Hepatocyte (in vitro differentiated cells): ENCODE measurements at regions not wholly inside any gene's neighbourhood (a gene's known extent, or its start where the extent isn't known, plus 50 kb on each side); places are given as distances from the start of the nearest gene placed in this dataset.

ENCODE experiments used
- DNase-seq: peaks from one replicate; pipeline ENCODE4 v3.0.0-alpha.2; 2016; ENCODE audit warnings: low spot score
- H2AFZ ChIP-seq: fragments of 200-600 bp; sonication (generic); 2 replicates; pipeline ENCODE4 v1.6.0; 2016; ENCODE audit warnings: antibody characterized with exemption, mild to moderate bottlenecking
- H3K27ac ChIP-seq: fragments of 200-600 bp; sonication (generic); 2 replicates; pipeline ENCODE4 v1.5.1; 2016; ENCODE audit warnings: mild to moderate bottlenecking
- H3K27me3 ChIP-seq: fragments of 200-600 bp; sonication (generic); 2 replicates; pipeline ENCODE4 v1.6.1; 2016
- H3K36me3 ChIP-seq: fragments of 200-600 bp; sonication (generic); replicated peaks from 2 replicates; pipeline ENCODE4 v1.5.1; 2016; ENCODE audit warnings: low read depth; ENCODE audit not compliant: insufficient read depth
- H3K4me1 ChIP-seq: fragments of 200-600 bp; sonication (generic); 2 replicates; pipeline ENCODE4 v1.5.1; 2016; ENCODE audit warnings: mild to moderate bottlenecking, moderate library complexity; ENCODE audit not compliant: insufficient read depth
- H3K4me2 ChIP-seq: fragments of 200-600 bp; sonication (generic); 2 replicates; pipeline ENCODE4 v1.6.0; 2016
- H3K4me3 ChIP-seq: fragments of 200-600 bp; sonication (generic); 2 replicates; pipeline ENCODE4 v1.5.1; 2016; ENCODE audit warnings: mild to moderate bottlenecking
- H3K79me2 ChIP-seq: fragments of 200-600 bp; sonication (generic); 2 replicates; pipeline ENCODE4 v1.6.0; 2017; ENCODE audit warnings: mild to moderate bottlenecking
- H3K9me2 ChIP-seq: fragments of 200-600 bp; sonication (generic); replicated peaks from 2 replicates; pipeline ENCODE4 v1.6.0; 2017; ENCODE audit warnings: mild to moderate bottlenecking; ENCODE audit not compliant: insufficient read depth
- H3K9me3 ChIP-seq: fragments of 200-600 bp; sonication (generic); 2 replicates; pipeline ENCODE4 v1.5.1; 2016; ENCODE audit warnings: low read depth, mild to moderate bottlenecking
- H4K20me1 ChIP-seq: fragments of 200-600 bp; sonication (generic); 2 replicates; pipeline ENCODE4 v1.6.0; 2016; ENCODE audit warnings: mild to moderate bottlenecking; ENCODE audit not compliant: insufficient read depth, poor library complexity, severe bottlenecking
- EZH2 ChIP-seq: fragments of 200-600 bp; sonication (generic); IDR thresholded peaks from 2 replicates; pipeline ENCODE4 v1.6.1; 2016; ENCODE audit warnings: antibody characterized with exemption, mild to moderate bottlenecking, borderline replicate concordance
- EZH2phosphoT487 ChIP-seq: fragments of 200-600 bp; sonication (generic); IDR thresholded peaks from one replicate; pipeline ENCODE4 v1.6.1; 2018; ENCODE audit warnings: antibody characterized with exemption, mild to moderate bottlenecking, low read depth, moderate library complexity; ENCODE audit not compliant: unreplicated experiment, severe bottlenecking
- WGBS: methylation state at CpG from one replicate; pipeline ENCODE4 v1.1.6; 2016; ENCODE audit warnings: low lambda C conversion rate; ENCODE audit errors: missing lambda C conversion rate; 5-methylcytosine and 5-hydroxymethylcytosine counted together
- TF ChIP-seq, protein P1 (sequence below): fragments of 200-600 bp; sonication (generic); IDR thresholded peaks from 2 replicates; pipeline ENCODE4 v1.5.1; 2016; ENCODE audit warnings: antibody characterized with exemption, mild to moderate bottlenecking; ENCODE audit not compliant: poor library complexity

DNA sequence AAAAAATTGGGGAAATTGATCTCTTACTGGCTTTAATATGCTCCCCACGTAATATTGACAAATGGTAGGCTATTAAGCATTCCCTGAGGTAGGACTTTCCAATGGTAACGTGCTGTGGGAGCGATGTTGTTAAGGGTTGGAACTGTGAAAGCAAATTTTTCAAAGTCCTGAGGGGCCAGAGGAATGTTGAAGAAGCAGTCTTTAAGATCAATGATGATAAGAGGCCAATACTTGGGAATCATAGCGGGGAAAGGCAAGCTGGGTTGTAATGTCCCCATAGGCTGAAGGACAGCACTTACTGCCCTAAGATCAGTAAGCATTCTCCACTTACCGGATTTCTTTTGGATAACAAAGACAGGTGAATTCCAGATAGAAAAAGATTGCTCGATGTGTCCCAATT lies 69.6 kb upstream of the ARL4D start:
- no peak overlapping the region for H3K27ac ChIP-seq
- H3K27me3 ChIP-seq, result no peaks in the 10 kb centered on the region
- no peaks in the 10 kb centered on the region for H4K20me1 ChIP-seq
- no peaks in the 10 kb centered on the region for H3K36me3 ChIP-seq
- H3K9me3 ChIP-seq, result no peaks in the 10 kb centered on the region
- H3K4me3 ChIP-seq, result no peak overlapping the region
- 76% methylated on average over 6 of the region's 6 CpGs for WGBS
- no peak overlapping the region for H3K4me2 ChIP-seq
- H3K79me2 ChIP-seq, result no peaks in the 10 kb centered on the region
- no peak overlapping the region for H2AFZ ChIP-seq
- no peaks in the 10 kb centered on the region for H3K9me2 ChIP-seq
- TF ChIP-seq, protein P1, sequence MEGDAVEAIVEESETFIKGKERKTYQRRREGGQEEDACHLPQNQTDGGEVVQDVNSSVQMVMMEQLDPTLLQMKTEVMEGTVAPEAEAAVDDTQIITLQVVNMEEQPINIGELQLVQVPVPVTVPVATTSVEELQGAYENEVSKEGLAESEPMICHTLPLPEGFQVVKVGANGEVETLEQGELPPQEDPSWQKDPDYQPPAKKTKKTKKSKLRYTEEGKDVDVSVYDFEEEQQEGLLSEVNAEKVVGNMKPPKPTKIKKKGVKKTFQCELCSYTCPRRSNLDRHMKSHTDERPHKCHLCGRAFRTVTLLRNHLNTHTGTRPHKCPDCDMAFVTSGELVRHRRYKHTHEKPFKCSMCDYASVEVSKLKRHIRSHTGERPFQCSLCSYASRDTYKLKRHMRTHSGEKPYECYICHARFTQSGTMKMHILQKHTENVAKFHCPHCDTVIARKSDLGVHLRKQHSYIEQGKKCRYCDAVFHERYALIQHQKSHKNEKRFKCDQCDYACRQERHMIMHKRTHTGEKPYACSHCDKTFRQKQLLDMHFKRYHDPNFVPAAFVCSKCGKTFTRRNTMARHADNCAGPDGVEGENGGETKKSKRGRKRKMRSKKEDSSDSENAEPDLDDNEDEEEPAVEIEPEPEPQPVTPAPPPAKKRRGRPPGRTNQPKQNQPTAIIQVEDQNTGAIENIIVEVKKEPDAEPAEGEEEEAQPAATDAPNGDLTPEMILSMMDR, result no peak
- TF ChIP-seq EZH2phosphoT487 (no peak), EZH2 (no peak)
- no peaks in the 10 kb centered on the region for H3K4me1 ChIP-seq
- no peak for DNase-seq

DNA sequence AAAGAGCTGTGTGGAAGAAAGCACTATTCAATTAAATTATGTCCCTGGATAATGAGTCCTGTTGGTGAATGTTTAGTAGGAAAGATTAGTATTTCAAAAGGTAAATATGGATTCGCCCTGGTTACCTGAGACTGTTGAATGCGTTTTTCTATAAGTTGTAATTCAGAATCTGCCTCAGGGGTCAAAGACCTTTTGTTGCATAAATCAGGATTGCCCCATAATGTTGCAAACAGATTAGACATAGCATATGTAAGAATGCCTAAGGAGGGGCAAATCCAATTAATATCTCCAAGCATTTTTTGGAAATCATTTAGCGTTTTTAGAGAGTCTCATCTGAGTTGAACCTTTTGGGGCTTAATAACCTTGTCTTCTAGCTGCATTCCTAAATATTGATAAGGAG lies 70.1 kb upstream of the ARL4D start:
- Histone ChIP-seq H3K9me3 (no peaks in the 10 kb centered on the region), H3K36me3 (no peaks in the 10 kb centered on the region), H3K4me2 (no peak overlapping the region), H2AFZ (no peak overlapping the region), H3K4me1 (no peaks in the 10 kb centered on the region), H3K4me3 (no peak overlapping the region), H4K20me1 (no peaks in the 10 kb centered on the region), H3K27me3 (no peaks in the 10 kb centered on the region), H3K27ac (no peak overlapping the region), H3K79me2 (no peaks in the 10 kb centered on the region), H3K9me2 (no peaks in the 10 kb centered on the region)
- DNase-seq, result no peak
- TF ChIP-seq, protein P1, result no peak
- TF ChIP-seq EZH2 (no peak), EZH2phosphoT487 (no peak)
- 85% methylated on average over 3 of the region's 3 CpGs for WGBS

DNA sequence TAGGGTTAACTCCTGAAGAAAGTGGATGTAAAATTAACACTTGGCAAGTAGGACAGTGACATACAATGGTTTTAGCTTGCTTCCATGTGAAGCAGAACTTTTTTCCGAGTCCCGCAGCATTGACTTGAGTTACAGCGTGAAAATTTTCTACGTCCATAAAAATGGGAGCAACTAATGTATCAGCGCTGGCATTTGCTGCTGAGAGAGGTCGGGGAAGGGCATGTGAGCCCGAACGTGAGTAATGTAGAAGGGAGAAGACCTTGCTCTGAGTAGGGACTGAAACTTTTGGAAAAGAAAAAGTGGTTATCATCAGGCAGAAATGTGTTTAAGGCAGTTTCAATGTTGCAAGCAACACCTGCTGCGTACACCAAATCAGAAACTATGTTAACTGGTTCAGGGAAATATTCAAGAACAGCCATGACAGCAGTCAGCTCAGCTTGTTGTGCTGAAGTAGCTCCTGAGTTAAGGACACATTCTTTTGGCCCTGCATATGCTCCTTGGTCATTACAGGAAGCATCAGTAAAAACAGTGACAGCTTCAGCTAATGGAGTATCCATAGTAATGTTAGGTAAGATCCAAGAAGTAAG lies 70.9 kb upstream of the ARL4D start:
- Histone ChIP-seq H3K9me2 (no peaks in the 10 kb centered on the region), H3K79me2 (no peaks in the 10 kb centered on the region), H3K4me3 (no peak overlapping the region), H3K9me3 (no peaks in the 10 kb centered on the region), H3K27ac (no peak overlapping the region), H3K4me1 (no peaks in the 10 kb centered on the region), H4K20me1 (no peaks in the 10 kb centered on the region), H3K36me3 (no peaks in the 10 kb centered on the region), H3K27me3 (no peaks in the 10 kb centered on the region), H3K4me2 (no peak overlapping the region), H2AFZ (no peak overlapping the region)
- WGBS, result 88% methylated on average over 9 of the region's 9 CpGs
- no peak for TF ChIP-seq EZH2phosphoT487
- no peak for TF ChIP-seq EZH2
- TF ChIP-seq, protein P1, result no peak
- DNase-seq, result no peak
